Gastroesophageal sphincter (tissue), 4 donors: ENCODE measurements at regions not wholly inside any gene's neighbourhood (a gene's known extent, or its start where the extent isn't known, plus 50 kb on each side); places are given as distances from the start of the nearest gene placed in this dataset.

Experiments used
- ATAC-seq: fragments of 150-250 bp; one replicate; pipeline ENCODE4 v1.9.1; 2016; ENCODE audit warnings: mild to moderate bottlenecking, moderate library complexity
- H3K27ac ChIP-seq, 4 donors: fragments of 200-600 bp; sonication (generic) in 3 of 4; 1 replicate in 3 of 4; 2 replicates in 1 of 4; pipeline ENCODE4 v1.5.1; 2016 to 2019
- H3K27me3 ChIP-seq: fragments of 200-600 bp; sonication (generic); one replicate; pipeline ENCODE4 v1.5.1; 2019
- H3K36me3 ChIP-seq, 2 donors: fragments of 200-600 bp; sonication (generic); one replicate each; pipeline ENCODE4 v1.5.1; 2019; ENCODE audit warnings: control low read depth in 1 of 2
- H3K4me1 ChIP-seq, 3 donors: fragments of 200-600 bp; sonication (generic); 1 replicate in 2 of 3; 2 replicates in 1 of 3; pipeline ENCODE4 v1.5.1; 2016 to 2019; ENCODE audit warnings: control low read depth in 2 of 3
- H3K4me3 ChIP-seq, 2 donors: fragments of 200-600 bp; sonication (generic); one replicate each; pipeline ENCODE4 v1.5.1; 2019; ENCODE audit warnings: mild to moderate bottlenecking in 1 of 2, moderate library complexity in 1 of 2
- H3K9me3 ChIP-seq, 3 donors: fragments of 200-600 bp; sonication (generic); one replicate each; pipeline ENCODE4 v1.5.1; 2017 to 2019; ENCODE audit warnings: control low read depth in 2 of 3
- EP300 ChIP-seq: sonication (generic); formaldehyde crosslinking; IDR thresholded peaks from one replicate; pipeline ENCODE4 v1.6.1; 2017; ENCODE audit warnings: antibody characterized with exemption, mild to moderate bottlenecking
- POLR2A ChIP-seq, 2 donors: fragments of 450-650 bp; IDR thresholded peaks; one replicate each; pipeline ENCODE4 v1.6.1; 2017; ENCODE audit warnings: antibody characterized with exemption in 2 of 2, mild to moderate bottlenecking in 2 of 2, moderate library complexity in 1 of 2
- POLR2AphosphoS5 ChIP-seq: sonication (generic); formaldehyde crosslinking; IDR thresholded peaks from one replicate; pipeline ENCODE4 v1.6.1; 2017; ENCODE audit warnings: antibody characterized with exemption
- WGBS, 2 donors: methylation state at CpG; one replicate each; pipeline ENCODE4 v1.1.5; 2018; ENCODE audit warnings: low coverage in 1 of 2; 5-methylcytosine and 5-hydroxymethylcytosine counted together
- TF ChIP-seq, protein P1 (sequence below), 4 experiments: fragments of 200-600 bp in 2 of 4; fragments of 450-650 bp in 2 of 4; sonication (generic) in 1 of 4; IDR thresholded peaks; one replicate each; pipeline ENCODE4 v1.5.1; 2017 to 2019; ENCODE audit warnings: antibody characterized with exemption in 4 of 4, mild to moderate bottlenecking in 2 of 4, moderate library complexity in 2 of 4

GRCh38 chr2:195122653-195123052 lies 534.4 kb upstream of the SLC39A10 start:
- TF ChIP-seq POLR2AphosphoS5 (no peak), EP300 (no peak), POLR2A (IDR thresholded peaks at IDR 0.05) (no peak)
- TF ChIP-seq, protein P1, sequence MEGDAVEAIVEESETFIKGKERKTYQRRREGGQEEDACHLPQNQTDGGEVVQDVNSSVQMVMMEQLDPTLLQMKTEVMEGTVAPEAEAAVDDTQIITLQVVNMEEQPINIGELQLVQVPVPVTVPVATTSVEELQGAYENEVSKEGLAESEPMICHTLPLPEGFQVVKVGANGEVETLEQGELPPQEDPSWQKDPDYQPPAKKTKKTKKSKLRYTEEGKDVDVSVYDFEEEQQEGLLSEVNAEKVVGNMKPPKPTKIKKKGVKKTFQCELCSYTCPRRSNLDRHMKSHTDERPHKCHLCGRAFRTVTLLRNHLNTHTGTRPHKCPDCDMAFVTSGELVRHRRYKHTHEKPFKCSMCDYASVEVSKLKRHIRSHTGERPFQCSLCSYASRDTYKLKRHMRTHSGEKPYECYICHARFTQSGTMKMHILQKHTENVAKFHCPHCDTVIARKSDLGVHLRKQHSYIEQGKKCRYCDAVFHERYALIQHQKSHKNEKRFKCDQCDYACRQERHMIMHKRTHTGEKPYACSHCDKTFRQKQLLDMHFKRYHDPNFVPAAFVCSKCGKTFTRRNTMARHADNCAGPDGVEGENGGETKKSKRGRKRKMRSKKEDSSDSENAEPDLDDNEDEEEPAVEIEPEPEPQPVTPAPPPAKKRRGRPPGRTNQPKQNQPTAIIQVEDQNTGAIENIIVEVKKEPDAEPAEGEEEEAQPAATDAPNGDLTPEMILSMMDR (IDR thresholded peaks at IDR 0.05) = no peak
- ATAC-seq = no peak
- 88 to 100% methylated on average over 1 of the region's 1 CpG for WGBS, 2 donors

GRCh38 chr2:195121341-195121740 lies 535.7 kb upstream of the SLC39A10 start:
- no peaks in the 10 kb centered on the region for H3K4me1 ChIP-seq
- ATAC-seq = no peak
- H3K4me3 ChIP-seq = no peak overlapping the region
- no peaks in the 10 kb centered on the region for H3K9me3 ChIP-seq
- no peak for TF ChIP-seq EP300
- H3K36me3 ChIP-seq = no peaks in the 10 kb centered on the region
- no peak overlapping the region for H3K27ac ChIP-seq
- no peaks in the 10 kb centered on the region for H3K27me3 ChIP-seq
- WGBS, 2 donors = 33 to 44% methylated on average over 3 of the region's 3 CpGs

More at GRCh38 chr2:195122653-195123052, 534.4 kb upstream of the SLC39A10 start:
- Histone ChIP-seq H3K4me3 (no peak overlapping the region), H3K27ac (no peak overlapping the region), H3K4me1 (no peaks in the 10 kb centered on the region), H3K9me3 (no peaks in the 10 kb centered on the region), H3K27me3 (no peaks in the 10 kb centered on the region), H3K36me3 (no peaks in the 10 kb centered on the region)

GRCh38 chr2:195119231-195119630 lies 537.8 kb upstream of the SLC39A10 start:
- Histone ChIP-seq H3K4me1 (no peaks in the 10 kb centered on the region), H3K36me3 (no peaks in the 10 kb centered on the region), H3K27ac (no peak overlapping the region), H3K9me3 (no peaks in the 10 kb centered on the region), H3K27me3 (no peaks in the 10 kb centered on the region), H3K4me3 (no peak overlapping the region)
- no peak for ATAC-seq
- TF ChIP-seq EP300 (no peak), POLR2A (IDR thresholded peaks at IDR 0.05) (no peak), POLR2AphosphoS5 (no peak)
- TF ChIP-seq, protein P1 (IDR thresholded peaks at IDR 0.05) = no peak

DNA sequence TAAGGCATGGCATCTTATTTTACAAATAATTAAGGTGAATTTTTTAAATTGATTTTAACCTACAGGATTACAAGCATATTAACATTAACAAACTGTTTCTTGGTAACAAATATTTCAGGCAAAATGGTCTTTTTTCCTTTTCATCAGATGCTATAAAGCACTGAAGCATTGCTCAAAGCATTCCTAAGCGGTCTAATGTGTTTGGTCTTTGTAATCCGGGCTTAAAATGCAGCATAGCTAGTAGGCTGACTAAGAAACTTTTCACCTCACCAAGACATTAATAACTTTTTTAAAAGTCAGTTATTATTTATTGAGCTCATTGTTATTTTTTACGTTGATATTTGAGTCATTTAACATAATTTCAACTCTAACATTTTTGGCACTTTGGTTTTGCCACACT lies 538.8 kb upstream of the SLC39A10 start:
- 47 to 79% methylated on average over 3 of the region's 3 CpGs for WGBS, 2 donors
- ATAC-seq = no peak
- Histone ChIP-seq H3K36me3 (no peaks in the 10 kb centered on the region), H3K4me1 (no peaks in the 10 kb centered on the region), H3K9me3 (no peaks in the 10 kb centered on the region), H3K27ac (no peak overlapping the region), H3K27me3 (no peaks in the 10 kb centered on the region), H3K4me3 (no peak overlapping the region)
- TF ChIP-seq, protein P1 (IDR thresholded peaks at IDR 0.05) = no peak
- TF ChIP-seq EP300 (no peak), POLR2AphosphoS5 (no peak), POLR2A (IDR thresholded peaks at IDR 0.05) (no peak)

DNA sequence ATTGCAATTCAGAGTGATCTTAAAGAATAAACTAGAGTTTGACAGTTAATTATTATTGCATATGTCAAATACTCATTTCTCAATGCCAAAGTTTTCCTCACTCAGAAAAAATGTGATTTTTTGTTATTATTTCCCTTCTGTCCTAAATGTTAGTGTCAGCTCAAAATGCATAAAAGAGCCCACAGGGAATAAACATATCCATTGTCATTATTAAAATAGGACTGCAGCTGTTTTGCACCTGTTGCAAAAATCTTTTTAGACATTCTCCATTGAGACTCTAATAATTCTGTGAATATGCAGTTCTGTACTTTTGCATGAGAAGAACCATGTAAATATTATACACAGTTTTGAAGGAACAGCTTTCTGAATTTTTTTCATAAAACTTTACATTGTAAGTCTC lies 540.0 kb upstream of the SLC39A10 start:
- ATAC-seq = no peak
- H3K36me3 ChIP-seq = no peaks in the 10 kb centered on the region
- H3K27ac ChIP-seq = no peak overlapping the region
- H3K9me3 ChIP-seq = no peaks in the 10 kb centered on the region
- H3K4me3 ChIP-seq = no peak overlapping the region
- no peak for TF ChIP-seq EP300
- TF ChIP-seq, protein P1 (IDR thresholded peaks at IDR 0.05) = no peak
- no peak for TF ChIP-seq POLR2AphosphoS5
- TF ChIP-seq POLR2A (IDR thresholded peaks at IDR 0.05) = no peak
- H3K27me3 ChIP-seq = no peaks in the 10 kb centered on the region
- H3K4me1 ChIP-seq = no peaks in the 10 kb centered on the region

DNA sequence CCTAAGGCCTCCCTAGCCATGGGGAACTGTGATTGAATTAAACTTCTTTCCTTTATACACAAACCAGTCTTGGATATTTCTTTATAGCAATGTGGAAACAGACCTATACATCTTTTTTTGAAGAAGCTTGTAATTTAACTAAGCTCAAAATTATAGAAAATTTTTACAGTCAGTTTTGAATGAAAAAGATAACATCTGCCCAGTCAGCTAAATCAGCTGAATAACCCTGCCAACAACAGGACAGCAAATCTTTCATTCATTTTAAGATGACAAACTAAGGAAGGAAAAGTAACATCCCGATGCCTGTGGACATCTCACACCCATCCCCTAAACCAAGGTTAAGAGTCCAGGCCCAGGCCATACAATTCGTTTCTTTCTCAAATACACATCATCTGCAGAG lies 541.3 kb upstream of the SLC39A10 start:
- H3K4me1 ChIP-seq = no peaks in the 10 kb centered on the region
- no peak for ATAC-seq
- TF ChIP-seq EP300 (no peak), POLR2AphosphoS5 (no peak), POLR2A (IDR thresholded peaks at IDR 0.05) (no peak)
- TF ChIP-seq, protein P1 (IDR thresholded peaks at IDR 0.05) = no peak
- H3K36me3 ChIP-seq = no peaks in the 10 kb centered on the region
- H3K9me3 ChIP-seq = peaks cover 0 to 6% (median 0%) of the 10 kb centered on the region in 3 donors
- H3K27ac ChIP-seq = no peak overlapping the region
- no peak overlapping the region for H3K4me3 ChIP-seq
- WGBS, 2 donors = 25% methylated on average over 2 of the region's 2 CpGs; no CpG with 5 or more reads in 1 of the 2 donors
- no peaks in the 10 kb centered on the region for H3K27me3 ChIP-seq
